CD4-positive, CD25-positive, alpha-beta regulatory T cell (primary cell): ENCODE measurements at regions not wholly inside any gene's neighbourhood (a gene's known extent, or its start where the extent isn't known, plus 50 kb on each side); places are given as distances from the start of the nearest gene placed in this dataset.
A peak's percentile ranks its signal among the peaks of the same experiment; 100 is the strongest.
"Not testable (repeated sequence)": the region's sequence is repeated elsewhere in the genome, so short reads cannot be mapped to it uniquely, and the experiment has no call there.

Experiments
- ATAC-seq, 2 donors: fragments of 150-1000 bp; cut with Tn5 transposase; one replicate each; pipeline ENCODE4 v1.10.0; 2021; ENCODE audit warnings: low read depth in 2 of 2, moderate number of reproducible peaks in 2 of 2, moderate library complexity in 1 of 2
- DNase-seq, 3 donors: peaks; one replicate each; pipeline versions ENCODE4 v3.0.0 to v3.0.0-alpha.2; 2012 to 2022; ENCODE audit warnings: mixed read lengths in 1 of 3
- H3K27ac ChIP-seq: one replicate; pipeline ENCODE4 v1.7.0; 2013; ENCODE audit warnings: mild to moderate bottlenecking, low read length; ENCODE audit not compliant: insufficient read depth, poor library complexity, severe bottlenecking
- H3K27me3 ChIP-seq: one replicate; pipeline ENCODE4 v1.7.0; 2013; ENCODE audit warnings: low read length; ENCODE audit not compliant: control insufficient read depth, insufficient read depth
- H3K36me3 ChIP-seq: one replicate; pipeline ENCODE4 v1.7.0; 2013; ENCODE audit warnings: mild to moderate bottlenecking, low read length, moderate library complexity; ENCODE audit not compliant: control insufficient read depth, insufficient read depth
- H3K4me1 ChIP-seq: 2 replicates; pipeline ENCODE4 v1.7.0; 2013; ENCODE audit warnings: mild to moderate bottlenecking, low read length; ENCODE audit not compliant: insufficient read depth, control insufficient read depth, poor library complexity, severe bottlenecking
- H3K4me3 ChIP-seq: one replicate; pipeline ENCODE4 v1.7.0; 2013; ENCODE audit warnings: low read depth, mild to moderate bottlenecking, low read length, moderate library complexity
- H3K9me3 ChIP-seq, 2 experiments: 1 replicate in 1 of 2; 2 replicates in 1 of 2; pipeline ENCODE4 v1.7.0; 2013; ENCODE audit warnings: low read length in 2 of 2, mild to moderate bottlenecking in 1 of 2, moderate library complexity in 1 of 2; ENCODE audit not compliant: control insufficient read depth in 2 of 2
- H3K27ac Mint-ChIP-seq, 3 donors: one replicate each; pipeline ENCODE4 v1.8.0; 2020 to 2022; ENCODE audit warnings: mild to moderate bottlenecking in 3 of 3, mixed read lengths in 3 of 3, moderate library complexity in 2 of 3
- H3K27me3 Mint-ChIP-seq: one replicate; pipeline ENCODE4 v1.8.0; 2022; ENCODE audit warnings: mild to moderate bottlenecking, mixed read lengths
- H3K36me3 Mint-ChIP-seq: one replicate; pipeline ENCODE4 v1.8.0; 2020; ENCODE audit warnings: mixed read lengths
- H3K4me1 Mint-ChIP-seq, 4 donors: one replicate each; pipeline ENCODE4 v1.8.0; 2020 to 2022; ENCODE audit warnings: mixed read lengths in 4 of 4, mild to moderate bottlenecking in 1 of 4
- H3K4me3 Mint-ChIP-seq, 4 donors: one replicate each; pipeline ENCODE4 v1.8.0; 2020 to 2022; ENCODE audit warnings: mild to moderate bottlenecking in 4 of 4, mixed read lengths in 4 of 4, moderate library complexity in 3 of 4
- H3K9me3 Mint-ChIP-seq, 7 donors: one replicate each; pipeline ENCODE4 v1.8.0; 2020 to 2022; ENCODE audit warnings: mixed read lengths in 7 of 7, mild to moderate bottlenecking in 3 of 7, moderate library complexity in 2 of 7

DNA sequence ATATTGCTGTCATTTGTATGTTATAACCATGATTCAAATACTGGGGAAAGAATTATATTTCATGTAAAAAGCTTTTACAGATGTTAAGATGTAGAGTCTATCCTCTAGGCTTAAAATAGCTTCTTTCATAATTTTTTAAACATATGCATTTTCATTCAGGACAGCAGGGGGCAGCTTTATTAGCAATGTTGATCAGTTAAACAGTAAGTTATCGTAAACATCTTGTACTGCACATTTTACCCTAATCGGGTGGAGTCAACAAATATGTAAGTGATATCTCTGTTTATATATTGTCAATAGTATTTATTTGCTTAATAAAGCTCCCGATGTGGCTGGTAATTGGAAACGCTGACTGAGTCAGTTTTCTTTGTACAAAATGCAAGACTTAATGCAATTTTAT is 142.5 kb upstream of the MED14 start:
- no peak for ATAC-seq
- H3K4me3 Mint-ChIP-seq = no peak overlapping the region
- no peaks in the 10 kb centered on the region for H3K9me3 ChIP-seq
- H3K27me3 ChIP-seq = no peaks in the 10 kb centered on the region
- H3K4me3 ChIP-seq = no peak overlapping the region
- H3K9me3 Mint-ChIP-seq = peaks cover 0 to 2% (median 0%) of the 10 kb centered on the region in 7 donors
- H3K4me1 Mint-ChIP-seq = peaks cover 0 to 5% (median 2%) of the 10 kb centered on the region in 4 donors
- H3K27me3 Mint-ChIP-seq = no peaks in the 10 kb centered on the region
- DNase-seq = peak in 2 of 3 donors; percentile 38 to 61
- H3K36me3 ChIP-seq = no peaks in the 10 kb centered on the region
- no peaks in the 10 kb centered on the region for H3K36me3 Mint-ChIP-seq
- H3K27ac ChIP-seq = no peak overlapping the region
- H3K27ac Mint-ChIP-seq = no peak overlapping the region
- H3K4me1 ChIP-seq = no peaks in the 10 kb centered on the region

GRCh38 chrX:40878766-40879165 is 143.4 kb upstream of the MED14 start:
- H3K36me3 Mint-ChIP-seq = no peaks in the 10 kb centered on the region
- no peaks in the 10 kb centered on the region for H3K27me3 ChIP-seq
- no peak overlapping the region for H3K4me3 ChIP-seq
- H3K27ac ChIP-seq = no peak overlapping the region
- H3K4me1 Mint-ChIP-seq = peaks cover 0 to 5% (median 2%) of the 10 kb centered on the region in 4 donors
- no peak overlapping the region for H3K4me3 Mint-ChIP-seq
- H3K27me3 Mint-ChIP-seq = no peaks in the 10 kb centered on the region
- ATAC-seq (no peak), DNase-seq (no peak)
- H3K36me3 ChIP-seq = no peaks in the 10 kb centered on the region
- H3K9me3 Mint-ChIP-seq = peaks cover 0 to 2% (median 0%) of the 10 kb centered on the region in 7 donors
- no peaks in the 10 kb centered on the region for H3K4me1 ChIP-seq
- H3K27ac Mint-ChIP-seq = no peak overlapping the region
- H3K9me3 ChIP-seq = no peaks in the 10 kb centered on the region

DNA sequence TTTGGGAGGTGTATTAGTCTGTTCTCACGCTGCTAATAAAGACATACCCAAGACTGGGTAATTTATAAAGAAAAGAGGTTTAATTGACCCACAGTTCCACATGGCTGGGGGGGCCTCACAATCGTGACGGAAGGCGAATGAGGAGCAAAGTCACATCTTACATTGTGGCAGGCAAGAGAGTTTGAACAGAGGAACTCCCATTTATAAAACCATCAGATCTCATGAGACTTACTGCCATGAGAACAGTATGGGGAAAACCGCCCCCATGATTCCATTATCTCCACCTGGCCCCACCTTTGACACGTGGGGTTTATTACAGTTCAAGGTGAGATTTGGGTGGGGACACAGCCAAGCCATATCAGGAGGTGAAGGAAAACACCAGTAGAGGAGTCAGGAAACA is 143.8 kb upstream of the MED14 start:
- H3K9me3 Mint-ChIP-seq, ATAC-seq, H3K27ac ChIP-seq, H3K27me3 Mint-ChIP-seq, H3K4me3 Mint-ChIP-seq, H3K4me1 Mint-ChIP-seq, H3K27me3 ChIP-seq, H3K9me3 ChIP-seq, H3K36me3 Mint-ChIP-seq, H3K36me3 ChIP-seq, H3K27ac Mint-ChIP-seq, H3K4me3 ChIP-seq, DNase-seq, H3K4me1 ChIP-seq: not testable (repeated sequence)

DNA sequence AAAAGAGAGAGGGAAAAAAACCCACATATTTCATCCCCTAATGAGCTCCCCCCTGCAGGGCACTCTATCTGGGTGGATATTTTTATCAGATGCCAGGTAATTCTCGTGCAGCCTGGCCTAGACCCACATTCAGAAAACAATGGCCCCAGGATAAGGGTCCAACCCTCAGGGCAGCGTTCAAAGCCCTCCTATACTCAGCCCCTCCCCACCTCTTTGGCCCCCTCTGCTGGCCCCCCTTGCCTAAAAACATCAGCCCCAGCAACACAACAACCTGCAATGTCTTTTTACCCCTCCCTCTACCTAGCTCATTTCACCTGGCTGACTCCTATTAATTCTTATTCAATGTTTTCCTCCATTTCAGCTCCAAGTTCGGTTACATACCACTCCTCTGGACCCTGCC is 145.4 kb upstream of the MED14 start:
- no peaks in the 10 kb centered on the region for H3K9me3 ChIP-seq
- DNase-seq (no peak), ATAC-seq (no peak)
- peaks cover 0 to 5% (median 2%) of the 10 kb centered on the region in 4 donors for H3K4me1 Mint-ChIP-seq
- no peaks in the 10 kb centered on the region for H3K27me3 ChIP-seq
- H3K36me3 Mint-ChIP-seq = no peaks in the 10 kb centered on the region
- no peak overlapping the region for H3K27ac ChIP-seq
- H3K27ac Mint-ChIP-seq = no peak overlapping the region
- peaks cover 0 to 2% (median 0%) of the 10 kb centered on the region in 7 donors for H3K9me3 Mint-ChIP-seq
- H3K4me1 ChIP-seq = no peaks in the 10 kb centered on the region
- no peaks in the 10 kb centered on the region for H3K27me3 Mint-ChIP-seq
- no peak overlapping the region for H3K4me3 Mint-ChIP-seq
- H3K4me3 ChIP-seq = no peak overlapping the region
- H3K36me3 ChIP-seq = no peaks in the 10 kb centered on the region

DNA sequence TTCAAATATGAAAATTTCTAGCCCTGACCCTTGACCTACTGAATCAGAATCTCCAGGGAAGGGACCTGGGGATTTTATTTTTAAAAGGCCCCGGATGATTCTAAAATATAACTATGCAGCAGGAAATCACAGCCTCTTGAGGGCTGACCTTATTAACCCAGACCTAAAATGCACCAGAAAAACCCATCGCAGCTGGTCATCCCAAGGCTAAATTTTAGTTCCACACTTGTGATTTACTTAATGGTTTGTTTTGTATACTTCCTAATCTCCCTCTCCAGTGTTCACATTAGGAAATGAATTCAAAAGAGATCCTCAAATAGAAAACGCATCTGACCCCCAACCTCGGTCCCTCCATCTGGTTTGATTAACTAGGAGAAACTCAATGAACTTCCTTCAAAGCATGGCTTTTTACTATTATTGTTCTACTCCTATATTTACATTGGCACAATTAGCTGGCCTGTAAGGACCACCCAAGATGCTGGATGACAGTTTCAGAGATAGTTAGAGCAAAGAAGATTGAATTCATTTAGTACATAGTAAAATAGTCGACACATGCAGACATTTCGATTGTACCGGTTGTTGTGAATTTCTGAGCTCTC is 147.8 kb upstream of the MED14 start:
- Mint-ChIP-seq H3K27me3 (no peaks in the 10 kb centered on the region), H3K4me3 (peak overlapping the region in 1 of 4 donors; percentile 51), H3K9me3 (peaks cover 0 to 5% (median 0%) of the 10 kb centered on the region in 7 donors), H3K4me1 (peaks cover 0 to 4% (median 2%) of the 10 kb centered on the region in 4 donors), H3K27ac (no peak overlapping the region), H3K36me3 (no peaks in the 10 kb centered on the region)
- Histone ChIP-seq H3K36me3 (no peaks in the 10 kb centered on the region), H3K4me1 (no peaks in the 10 kb centered on the region), H3K9me3 (no peaks in the 10 kb centered on the region), H3K4me3 (no peak overlapping the region), H3K27me3 (peaks cover 4% of the 10 kb centered on the region), H3K27ac (no peak overlapping the region)
- DNase-seq = no peak
- no peak for ATAC-seq

DNA sequence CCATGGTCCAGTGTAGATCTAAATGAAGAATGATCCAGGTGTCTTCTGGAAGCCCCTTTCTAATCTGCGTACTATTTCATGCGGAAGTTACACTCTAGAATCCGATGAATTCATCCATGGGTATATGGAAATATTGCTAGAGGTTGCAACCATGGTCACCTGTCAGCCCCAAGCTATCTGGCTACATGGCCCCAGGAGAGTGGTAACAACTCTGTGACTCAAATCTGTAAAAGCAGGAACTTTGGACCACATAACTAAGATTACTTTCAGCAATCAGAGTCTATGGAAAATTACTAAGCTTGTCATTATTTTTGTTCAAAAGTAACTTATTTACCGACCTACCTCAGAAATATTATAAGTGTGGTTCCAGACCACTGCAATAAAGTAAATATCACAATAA is 150.6 kb upstream of the MED14 start:
- Mint-ChIP-seq H3K4me1 (peaks cover 0 to 7% (median 3%) of the 10 kb centered on the region in 4 donors), H3K27me3 (no peaks in the 10 kb centered on the region), H3K4me3 (no peak overlapping the region), H3K36me3 (no peaks in the 10 kb centered on the region), H3K27ac (no peak overlapping the region), H3K9me3 (peaks cover 0 to 5% (median 0%) of the 10 kb centered on the region in 7 donors)
- no peak for DNase-seq
- Histone ChIP-seq H3K27me3 (peaks cover 4% of the 10 kb centered on the region), H3K4me3 (no peak overlapping the region), H3K9me3 (no peaks in the 10 kb centered on the region), H3K4me1 (no peaks in the 10 kb centered on the region), H3K36me3 (no peaks in the 10 kb centered on the region), H3K27ac (no peak overlapping the region)
- ATAC-seq = no peak

DNA sequence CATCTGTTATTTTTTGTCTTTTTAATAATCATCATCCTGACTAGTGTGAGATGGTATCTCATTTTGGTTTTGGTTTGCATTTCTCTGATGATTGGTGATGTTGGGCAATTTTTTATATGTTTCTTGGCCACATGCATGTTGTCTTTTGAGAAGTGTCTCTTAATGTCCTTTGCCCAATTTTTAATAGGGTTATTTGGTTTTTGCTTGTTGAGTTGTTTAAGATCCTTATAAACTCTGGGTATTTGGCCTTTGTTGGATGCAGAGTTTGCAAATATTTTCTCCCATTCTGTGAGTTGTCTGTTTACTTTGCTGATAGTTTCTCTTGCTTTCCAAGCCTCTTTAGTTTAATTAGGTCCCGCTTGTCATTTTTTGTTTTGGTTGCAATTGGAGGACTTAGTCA is 152.1 kb upstream of the MED14 start:
- peaks cover 0 to 2% (median 0%) of the 10 kb centered on the region in 7 donors for H3K9me3 Mint-ChIP-seq
- DNase-seq (no peak), ATAC-seq (no peak)
- no peaks in the 10 kb centered on the region for H3K27me3 Mint-ChIP-seq
- H3K4me1 Mint-ChIP-seq = peaks cover 0 to 7% (median 3%) of the 10 kb centered on the region in 4 donors
- no peaks in the 10 kb centered on the region for H3K36me3 ChIP-seq
- H3K4me3 ChIP-seq = no peak overlapping the region
- H3K36me3 Mint-ChIP-seq = no peaks in the 10 kb centered on the region
- H3K27me3 ChIP-seq = peaks cover 4% of the 10 kb centered on the region
- no peak overlapping the region for H3K27ac ChIP-seq
- H3K27ac Mint-ChIP-seq = no peak overlapping the region
- H3K4me3 Mint-ChIP-seq = no peak overlapping the region
- peaks cover 0 to 2% of the 10 kb centered on the region in 2 experiments for H3K9me3 ChIP-seq
- H3K4me1 ChIP-seq = no peaks in the 10 kb centered on the region

DNA sequence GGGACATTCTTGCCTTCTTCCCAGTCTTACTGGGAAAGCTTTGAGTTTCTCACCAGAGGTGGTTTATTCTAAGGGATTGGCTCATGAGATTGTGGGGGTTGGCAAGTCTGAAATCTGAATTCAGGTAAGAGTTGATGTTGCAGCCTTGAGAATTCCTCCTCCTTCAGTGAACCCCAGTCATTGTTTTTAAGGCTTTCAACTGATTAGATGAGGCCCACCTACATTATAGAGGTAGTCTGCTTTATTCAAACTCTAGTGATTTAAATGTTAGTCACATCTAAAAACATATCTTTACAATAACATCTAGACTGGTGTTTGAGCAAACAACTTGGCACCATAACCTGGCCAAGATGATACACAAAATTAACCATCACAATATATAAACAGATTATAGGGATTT is 156.5 kb upstream of the MED14 start:
- H3K36me3 Mint-ChIP-seq = no peaks in the 10 kb centered on the region
- Histone ChIP-seq H3K4me1 (no peaks in the 10 kb centered on the region), H3K27ac (no peak overlapping the region), H3K36me3 (no peaks in the 10 kb centered on the region), H3K9me3 (peaks cover 0 to 2% of the 10 kb centered on the region in 2 experiments), H3K4me3 (no peak overlapping the region), H3K27me3 (peaks cover 4% of the 10 kb centered on the region)
- DNase-seq (no peak), ATAC-seq (no peak)
- H3K9me3 Mint-ChIP-seq = peaks cover 0 to 4% (median 2%) of the 10 kb centered on the region in 7 donors
- H3K4me1 Mint-ChIP-seq = peaks cover 0 to 7% (median 3%) of the 10 kb centered on the region in 4 donors
- no peak overlapping the region for H3K27ac Mint-ChIP-seq
- H3K27me3 Mint-ChIP-seq = peaks cover 5% of the 10 kb centered on the region
- no peak overlapping the region for H3K4me3 Mint-ChIP-seq
